Activated T-helper 2 cell treated with anti-CD3 and anti-CD28 coated beads, Interferon-gamma antibody, Interleukin-2, Interleukin-4, amounts not matched to agents 10 μg/mL and 5 μg/mL and 100 μg/mL, durations not matched to agents 14 hours and 24 hours and 36 hours (primary cell): ENCODE measurements at regions not wholly inside any gene's neighbourhood (a gene's known extent, or its start where the extent isn't known, plus 50 kb on each side); places are given as distances from the start of the nearest gene placed in this dataset.
"Not testable (repeated sequence)": the region's sequence is repeated elsewhere in the genome, so short reads cannot be mapped to it uniquely, and the experiment has no call there.

Experiments used
- DNase-seq: peaks from one replicate; pipeline ENCODE4 v3.0.0; 2021; ENCODE audit warnings: low spot score
- H3K27ac Mint-ChIP-seq: one replicate; pipeline ENCODE4 v1.8.0; 2021; ENCODE audit warnings: mixed read lengths
- H3K27me3 Mint-ChIP-seq: one replicate; pipeline ENCODE4 v1.8.0; 2021; ENCODE audit warnings: low read depth, mixed read lengths
- H3K36me3 Mint-ChIP-seq: one replicate; pipeline ENCODE4 v1.8.0; 2021; ENCODE audit warnings: low read depth, mixed read lengths
- H3K4me1 Mint-ChIP-seq: one replicate; pipeline ENCODE4 v1.8.0; 2021; ENCODE audit warnings: low read depth, mixed read lengths
- H3K4me3 Mint-ChIP-seq: one replicate; pipeline ENCODE4 v1.8.0; 2021; ENCODE audit warnings: low read depth, mild to moderate bottlenecking, moderate library complexity, mixed read lengths
- H3K9me3 Mint-ChIP-seq: one replicate; pipeline ENCODE4 v1.8.0; 2021; ENCODE audit warnings: mixed read lengths
- intact Hi-C: fragments of 100-400 bp; cut with micrococcal nuclease; formaldehyde crosslinking; loops from one replicate; pipeline ENCODE4 v1.15.1; 2023

GRCh38 chr4:189551931-189552670, 388.6 kb upstream of the FRG1 start:
- H3K27me3 Mint-ChIP-seq, H3K4me3 Mint-ChIP-seq, H3K27ac Mint-ChIP-seq, intact Hi-C loops, H3K9me3 Mint-ChIP-seq, H3K36me3 Mint-ChIP-seq, DNase-seq, H3K4me1 Mint-ChIP-seq: not testable (repeated sequence)

- H3K27me3 Mint-ChIP-seq, H3K27ac Mint-ChIP-seq, H3K4me3 Mint-ChIP-seq, intact Hi-C loops, DNase-seq, H3K4me1 Mint-ChIP-seq, H3K36me3 Mint-ChIP-seq: not testable (repeated sequence)
- H3K9me3 Mint-ChIP-seq: peaks cover 11% of the 10 kb centered on the region
These were observed 380.1 kb upstream of the FRG1 start for GRCh38 chr4:189560605-189561004.

GRCh38 chr4:189563751-189564150, 376.9 kb upstream of the FRG1 start:
- H3K9me3 Mint-ChIP-seq, H3K4me3 Mint-ChIP-seq, H3K27ac Mint-ChIP-seq, H3K4me1 Mint-ChIP-seq, H3K27me3 Mint-ChIP-seq, H3K36me3 Mint-ChIP-seq, intact Hi-C loops, DNase-seq: not testable (repeated sequence)

GRCh38 chr4:189566271-189566670, 374.4 kb upstream of the FRG1 start:
- H3K4me3 Mint-ChIP-seq, DNase-seq, H3K9me3 Mint-ChIP-seq, H3K4me1 Mint-ChIP-seq, H3K36me3 Mint-ChIP-seq, intact Hi-C loops, H3K27me3 Mint-ChIP-seq, H3K27ac Mint-ChIP-seq: not testable (repeated sequence)

GRCh38 chr4:189566900-189567299, 373.8 kb upstream of the FRG1 start:
- DNase-seq, H3K36me3 Mint-ChIP-seq, H3K27me3 Mint-ChIP-seq, H3K9me3 Mint-ChIP-seq, H3K27ac Mint-ChIP-seq, intact Hi-C loops, H3K4me3 Mint-ChIP-seq, H3K4me1 Mint-ChIP-seq: not testable (repeated sequence)

- not testable (repeated sequence) for H3K27ac Mint-ChIP-seq, H3K4me3 Mint-ChIP-seq, DNase-seq, H3K9me3 Mint-ChIP-seq, H3K4me1 Mint-ChIP-seq, H3K27me3 Mint-ChIP-seq, H3K36me3 Mint-ChIP-seq
- intact Hi-C loops: loop anchor here (5.0 kb wide), 1 partner anchor 53 kb away; no protein-coding TSS in a partner anchor
These were observed 361.0 kb upstream of the FRG1 start for GRCh38 chr4:189579645-189580044.

GRCh38 chr4:189586908-189587632, 353.6 kb upstream of the FRG1 start:
- H3K27ac Mint-ChIP-seq, H3K27me3 Mint-ChIP-seq, H3K36me3 Mint-ChIP-seq, H3K4me1 Mint-ChIP-seq, intact Hi-C loops, DNase-seq, H3K4me3 Mint-ChIP-seq, H3K9me3 Mint-ChIP-seq: not testable (repeated sequence)

- H3K27ac Mint-ChIP-seq, DNase-seq, intact Hi-C loops, H3K4me3 Mint-ChIP-seq, H3K9me3 Mint-ChIP-seq, H3K27me3 Mint-ChIP-seq, H3K36me3 Mint-ChIP-seq, H3K4me1 Mint-ChIP-seq: not testable (repeated sequence)
These were observed 351.5 kb upstream of the FRG1 start for GRCh38 chr4:189589201-189589600.

- Mint-ChIP-seq H3K4me1 (no peaks in the 10 kb centered on the region), H3K27ac (no peak overlapping the region), H3K4me3 (no peak overlapping the region), H3K9me3 (peaks cover 8% of the 10 kb centered on the region), H3K36me3 (no peaks in the 10 kb centered on the region), H3K27me3 (no peaks in the 10 kb centered on the region)
- DNase-seq: no peak
- intact Hi-C loops: no loop called here
These were observed 347.8 kb upstream of the FRG1 start for GRCh38 chr4:189592890-189593289.

- intact Hi-C loops: no loop called here
- no peak for DNase-seq
- Mint-ChIP-seq H3K36me3 (no peaks in the 10 kb centered on the region), H3K4me3 (no peak overlapping the region), H3K4me1 (no peaks in the 10 kb centered on the region), H3K9me3 (peaks cover 7% of the 10 kb centered on the region), H3K27ac (no peak overlapping the region), H3K27me3 (no peaks in the 10 kb centered on the region)
These were observed 343.3 kb upstream of the FRG1 start for GRCh38 chr4:189597341-189597740.

GRCh38 chr4:189600264-189600663, 340.4 kb upstream of the FRG1 start:
- Mint-ChIP-seq H3K4me3 (no peak overlapping the region), H3K4me1 (no peaks in the 10 kb centered on the region), H3K27ac (no peak overlapping the region), H3K9me3 (peaks cover 7% of the 10 kb centered on the region), H3K36me3 (no peaks in the 10 kb centered on the region), H3K27me3 (no peaks in the 10 kb centered on the region)
- DNase-seq: no peak
- intact Hi-C loops: no loop called here

- Mint-ChIP-seq H3K4me3 (no peak overlapping the region), H3K27me3 (no peaks in the 10 kb centered on the region), H3K4me1 (no peaks in the 10 kb centered on the region), H3K36me3 (no peaks in the 10 kb centered on the region), H3K27ac (no peak overlapping the region), H3K9me3 (peaks cover 7% of the 10 kb centered on the region)
- intact Hi-C loops: no loop called here
- no peak for DNase-seq
These were observed 339.8 kb upstream of the FRG1 start for GRCh38 chr4:189600718-189601435.

GRCh38 chr4:189602827-189603226, 337.8 kb upstream of the FRG1 start:
- H3K27ac Mint-ChIP-seq, DNase-seq, H3K27me3 Mint-ChIP-seq, H3K4me3 Mint-ChIP-seq, H3K9me3 Mint-ChIP-seq, H3K36me3 Mint-ChIP-seq, intact Hi-C loops, H3K4me1 Mint-ChIP-seq: not testable (repeated sequence)
